Thyroid gland (tissue), 4 donors: ENCODE measurements at regions not wholly inside any gene's neighbourhood (a gene's known extent, or its start where the extent isn't known, plus 50 kb on each side); places are given as distances from the start of the nearest gene placed in this dataset.

Source experiments
- CTCF ChIP-seq, 6 experiments: fragments of 200-600 bp in 3 of 6; fragments of 450-650 bp in 3 of 6; sonication (generic) in 3 of 6; IDR thresholded peaks; one replicate each; pipeline ENCODE4 v1.5.1; 2016 to 2019; ENCODE audit warnings: antibody characterized with exemption in 6 of 6, mild to moderate bottlenecking in 2 of 6, inconsistent platforms in 1 of 6, moderate library complexity in 1 of 6
- POLR2A ChIP-seq, 2 donors: fragments of 450-650 bp; IDR thresholded peaks; one replicate each; pipeline ENCODE4 v1.6.1; 2017; ENCODE audit warnings: antibody characterized with exemption in 2 of 2, mild to moderate bottlenecking in 2 of 2, moderate library complexity in 1 of 2

DNA sequence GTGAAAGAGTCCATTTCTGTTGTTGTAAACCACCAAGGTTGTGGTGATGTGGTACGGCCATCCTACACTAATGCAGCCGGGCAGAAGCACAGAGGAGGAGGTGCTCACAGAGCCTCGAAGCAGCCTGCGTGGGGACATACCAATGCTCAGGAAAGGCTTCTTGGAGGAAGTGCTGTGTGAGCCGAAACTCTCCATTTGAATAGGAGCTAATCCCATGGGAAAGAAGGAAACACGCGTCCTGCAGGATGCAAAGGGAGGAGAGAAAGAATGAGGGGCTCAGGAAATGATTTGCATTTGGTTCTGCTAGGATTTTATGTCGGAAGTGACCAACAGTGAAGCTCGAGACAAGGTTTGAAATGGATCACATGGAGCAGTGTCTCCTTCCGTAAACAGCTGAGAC is 477.9 kb upstream of the ANKRD30A start:
- TF ChIP-seq CTCF (IDR thresholded peaks at IDR 0.05) (no peak), POLR2A (IDR thresholded peaks at IDR 0.05) (no peak)
